Right lobe of liver (tissue), 4 donors: ENCODE measurements at regions not wholly inside any gene's neighbourhood (a gene's known extent, or its start where the extent isn't known, plus 50 kb on each side); places are given as distances from the start of the nearest gene placed in this dataset.

Source experiments
- POLR2A ChIP-seq: fragments of 450-650 bp; IDR thresholded peaks from one replicate; pipeline ENCODE4 v1.6.1; 2017; ENCODE audit warnings: antibody characterized with exemption, mild to moderate bottlenecking
- TF ChIP-seq, protein P1 (sequence below), 4 donors: fragments of 200-600 bp in 3 of 4; fragments of 450-650 bp in 1 of 4; IDR thresholded peaks; one replicate each; pipeline versions ENCODE4 v1.5.1 to v1.8.0; 2016 to 2022; ENCODE audit warnings: antibody characterized with exemption in 4 of 4, mild to moderate bottlenecking in 2 of 4
- donor health status: DM: no; HTN: no; CAD: no.
- donor health status: DM: no; HTN: no; CAD: no.
- donor health status: DM: no; HTN: yes; CAD: no.

DNA sequence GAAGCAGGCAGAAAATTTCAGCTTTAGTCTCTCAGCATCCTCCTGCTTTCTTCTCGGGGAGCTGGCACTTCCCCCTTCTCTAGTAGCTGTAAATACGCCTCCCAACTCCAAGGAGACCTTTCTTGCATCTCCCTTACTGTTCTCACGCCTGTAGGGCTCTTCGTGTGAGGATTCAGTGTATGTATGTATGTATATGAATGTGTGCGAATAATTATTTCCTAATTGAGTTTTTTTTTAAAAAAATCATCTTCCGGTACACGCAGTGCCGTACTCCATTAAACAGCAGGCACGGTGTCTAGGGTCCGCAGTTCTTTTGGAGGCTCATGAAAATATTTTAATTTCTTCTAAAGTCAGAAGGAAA lies 85.4 kb downstream of the HFE start:
- TF ChIP-seq, protein P1, sequence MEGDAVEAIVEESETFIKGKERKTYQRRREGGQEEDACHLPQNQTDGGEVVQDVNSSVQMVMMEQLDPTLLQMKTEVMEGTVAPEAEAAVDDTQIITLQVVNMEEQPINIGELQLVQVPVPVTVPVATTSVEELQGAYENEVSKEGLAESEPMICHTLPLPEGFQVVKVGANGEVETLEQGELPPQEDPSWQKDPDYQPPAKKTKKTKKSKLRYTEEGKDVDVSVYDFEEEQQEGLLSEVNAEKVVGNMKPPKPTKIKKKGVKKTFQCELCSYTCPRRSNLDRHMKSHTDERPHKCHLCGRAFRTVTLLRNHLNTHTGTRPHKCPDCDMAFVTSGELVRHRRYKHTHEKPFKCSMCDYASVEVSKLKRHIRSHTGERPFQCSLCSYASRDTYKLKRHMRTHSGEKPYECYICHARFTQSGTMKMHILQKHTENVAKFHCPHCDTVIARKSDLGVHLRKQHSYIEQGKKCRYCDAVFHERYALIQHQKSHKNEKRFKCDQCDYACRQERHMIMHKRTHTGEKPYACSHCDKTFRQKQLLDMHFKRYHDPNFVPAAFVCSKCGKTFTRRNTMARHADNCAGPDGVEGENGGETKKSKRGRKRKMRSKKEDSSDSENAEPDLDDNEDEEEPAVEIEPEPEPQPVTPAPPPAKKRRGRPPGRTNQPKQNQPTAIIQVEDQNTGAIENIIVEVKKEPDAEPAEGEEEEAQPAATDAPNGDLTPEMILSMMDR (IDR thresholded peaks at IDR 0.05), result no peak
- no peak for TF ChIP-seq POLR2A
